ENCODE measurements at regions not wholly inside any gene's neighbourhood (a gene's known extent, or its start where the extent isn't known, plus 50 kb on each side); places are given as distances from the start of the nearest gene placed in this dataset.

GRCh38 chr10:83153714-83154113 is 985.6 kb upstream of the GHITM start:
- in situ Hi-C loops (cut with HindIII; ENCODE audit: low sequenced_read_pairs) = no loop called here

- in situ Hi-C loops (cut with HindIII; ENCODE audit: low sequenced_read_pairs) = no loop called here
Observed at GRCh38 chr10:83164156-83164555, 975.2 kb upstream of the GHITM start.

- in situ Hi-C loops (cut with HindIII; ENCODE audit: low sequenced_read_pairs) = no loop called here
Observed at GRCh38 chr10:83165265-83165664, 974.0 kb upstream of the GHITM start.

GRCh38 chr10:83166344-83166743 is 973.0 kb upstream of the GHITM start:
- in situ Hi-C loops (cut with HindIII; ENCODE audit: low sequenced_read_pairs) = no loop called here

GRCh38 chr10:83167081-83167480 is 972.2 kb upstream of the GHITM start:
- in situ Hi-C loops (cut with HindIII; ENCODE audit: low sequenced_read_pairs) = no loop called here

- in situ Hi-C loops (cut with HindIII; ENCODE audit: low sequenced_read_pairs) = no loop called here
Observed at GRCh38 chr10:83176901-83177300, 962.4 kb upstream of the GHITM start.

- in situ Hi-C loops (cut with HindIII; ENCODE audit: low sequenced_read_pairs) = no loop called here
Observed at GRCh38 chr10:83178526-83178925, 960.8 kb upstream of the GHITM start.

- in situ Hi-C loops (cut with HindIII; ENCODE audit: low sequenced_read_pairs) = no loop called here
Observed at GRCh38 chr10:83179371-83179770, 959.9 kb upstream of the GHITM start.

GRCh38 chr10:83182076-83182475 is 957.2 kb upstream of the GHITM start:
- in situ Hi-C loops (cut with HindIII; ENCODE audit: low sequenced_read_pairs) = no loop called here

- in situ Hi-C loops (cut with HindIII; ENCODE audit: low sequenced_read_pairs) = no loop called here
Observed at GRCh38 chr10:83184641-83185040, 954.7 kb upstream of the GHITM start.

GRCh38 chr10:83190614-83191013 is 948.7 kb upstream of the GHITM start:
- in situ Hi-C loops (cut with HindIII; ENCODE audit: low sequenced_read_pairs) = no loop called here

- in situ Hi-C loops (cut with HindIII; ENCODE audit: low sequenced_read_pairs) = no loop called here
Observed at GRCh38 chr10:83193026-83193425, 946.3 kb upstream of the GHITM start.

- in situ Hi-C loops (cut with HindIII; ENCODE audit: low sequenced_read_pairs) = no loop called here
Observed at GRCh38 chr10:83195021-83195420, 944.3 kb upstream of the GHITM start.

- in situ Hi-C loops (cut with HindIII; ENCODE audit: low sequenced_read_pairs) = no loop called here
Observed at GRCh38 chr10:83199374-83199773, 939.9 kb upstream of the GHITM start.

GRCh38 chr10:83205861-83206260 is 933.4 kb upstream of the GHITM start:
- in situ Hi-C loops (cut with HindIII; ENCODE audit: low sequenced_read_pairs) = no loop called here

- in situ Hi-C loops (cut with HindIII; ENCODE audit: low sequenced_read_pairs) = no loop called here
Observed at GRCh38 chr10:83212632-83213334, 926.5 kb upstream of the GHITM start.

- in situ Hi-C loops (cut with HindIII; ENCODE audit: low sequenced_read_pairs) = no loop called here
Observed at GRCh38 chr10:83214136-83214535, 925.2 kb upstream of the GHITM start.

GRCh38 chr10:83218205-83218604 is 921.1 kb upstream of the GHITM start:
- in situ Hi-C loops (cut with HindIII; ENCODE audit: low sequenced_read_pairs) = no loop called here

- in situ Hi-C loops (cut with HindIII; ENCODE audit: low sequenced_read_pairs) = no loop called here
Observed at GRCh38 chr10:83222300-83222699, 917.0 kb upstream of the GHITM start.

- in situ Hi-C loops (cut with HindIII; ENCODE audit: low sequenced_read_pairs) = no loop called here
Observed at GRCh38 chr10:83222832-83223742, 916.2 kb upstream of the GHITM start.

GRCh38 chr10:83225781-83226180 is 913.5 kb upstream of the GHITM start:
- in situ Hi-C loops (cut with HindIII; ENCODE audit: low sequenced_read_pairs) = no loop called here

- in situ Hi-C loops (cut with HindIII; ENCODE audit: low sequenced_read_pairs) = no loop called here
Observed at GRCh38 chr10:83229991-83230390, 909.3 kb upstream of the GHITM start.

All from DLD1 (cell line).